ENCODE measurements at regions not wholly inside any gene's neighbourhood (a gene's known extent, or its start where the extent isn't known, plus 50 kb on each side); places are given as distances from the start of the nearest gene placed in this dataset.

- no peak for TF ChIP-seq POLR2AphosphoS5 (IDR thresholded peaks at IDR 0.05)
- no peak for TF ChIP-seq CTCF (IDR thresholded peaks at IDR 0.05; ENCODE audit: poor library complexity, severe bottlenecking)
- no peak for TF ChIP-seq EZH2 (IDR thresholded peaks at IDR 0.05; ENCODE audit: borderline replicate concordance, insufficient read depth, low read length, poor library complexity, severe bottlenecking)
- TF ChIP-seq RAD21 (conservative IDR thresholded peaks at IDR 0.05) = no peak
- TF ChIP-seq TAF1 (IDR thresholded peaks at IDR 0.05; ENCODE audit: low read depth) = no peak
- no peak for TF ChIP-seq REST (IDR thresholded peaks at IDR 0.05; ENCODE audit: borderline replicate concordance)
- no peak for TF ChIP-seq SMC3 (conservative IDR thresholded peaks at IDR 0.05; ENCODE audit: poor library complexity)
Observed at GRCh38 chr2:67559156-67559555, 162.0 kb downstream of the ETAA1 start.

Data from neural cell (in vitro differentiated cells).